NT2/D1 (cell line): ENCODE measurements at regions not wholly inside any gene's neighbourhood (a gene's known extent, or its start where the extent isn't known, plus 50 kb on each side); places are given as distances from the start of the nearest gene placed in this dataset.

Source experiments
- SUZ12 ChIP-seq: IDR thresholded peaks from 2 replicates; pipeline ENCODE4 v1.6.1; 2011; ENCODE audit not compliant: insufficient read length, insufficient read depth; ENCODE audit errors: extremely low read depth
- YY1 ChIP-seq: IDR thresholded peaks from 2 replicates; pipeline ENCODE4 v1.6.1; 2011; ENCODE audit not compliant: insufficient read length, insufficient read depth
- ZNF274 ChIP-seq: IDR thresholded peaks from 2 replicates; pipeline ENCODE4 v1.6.1; 2011; ENCODE audit warnings: mild to moderate bottlenecking, low read depth, low read length

DNA sequence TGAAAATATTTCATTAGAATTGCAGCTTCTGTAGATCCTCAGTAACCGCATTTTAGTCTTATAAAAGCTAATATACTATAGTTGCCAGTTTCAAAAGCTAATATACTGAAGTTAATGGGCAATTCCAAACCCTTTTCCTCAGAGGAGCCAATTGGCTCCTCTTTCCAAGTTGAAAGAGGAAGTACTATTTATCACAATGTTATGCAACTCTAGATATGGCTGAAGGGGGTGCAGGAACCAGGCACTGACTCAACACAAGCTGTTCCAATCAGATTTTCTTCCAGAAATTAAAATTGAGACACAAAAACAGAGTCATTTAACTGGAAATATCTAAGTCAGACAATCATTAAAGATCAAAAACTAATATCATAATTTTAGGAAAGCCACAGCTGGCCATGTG is 258.9 kb downstream of the PCDH20 start:
- TF ChIP-seq YY1 (no peak), ZNF274 (no peak), SUZ12 (no peak)
